Fibroblast of peridontal ligament (primary cell): ENCODE measurements at regions not wholly inside any gene's neighbourhood (a gene's known extent, or its start where the extent isn't known, plus 50 kb on each side); places are given as distances from the start of the nearest gene placed in this dataset.
A peak's percentile ranks its signal among the peaks of the same experiment; 100 is the strongest.

Experiments
- DNase-seq: peaks from one replicate; pipeline ENCODE4 v3.0.0-alpha.2; 2010; ENCODE audit errors: extremely low read depth

DNA sequence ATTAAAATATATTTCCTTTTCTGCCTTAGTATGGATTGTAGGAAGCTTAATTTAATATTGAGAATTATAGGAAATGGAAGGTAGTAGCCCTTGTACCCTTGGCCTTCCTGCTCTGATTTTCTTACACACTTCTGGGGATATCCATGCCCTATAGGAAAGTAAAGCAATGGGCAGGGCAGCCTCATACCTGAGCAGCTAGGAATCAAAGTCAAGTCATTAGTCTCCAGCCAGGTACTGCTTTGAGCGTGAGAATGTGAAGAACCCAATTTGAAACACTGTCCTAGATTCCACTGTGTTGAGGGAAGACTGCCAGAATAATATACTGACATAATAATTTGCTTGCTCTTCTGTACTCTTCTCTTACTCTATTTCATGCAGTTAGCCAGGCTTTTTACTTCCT lies 51.0 kb upstream of the L3MBTL3 start:
- DNase-seq: no peak

GRCh38 chr6:129966125-129966524 lies 52.3 kb upstream of the L3MBTL3 start:
- peak; percentile 31 for DNase-seq

GRCh38 chr6:129965096-129965495 lies 53.3 kb upstream of the L3MBTL3 start:
- no peak for DNase-seq

DNA sequence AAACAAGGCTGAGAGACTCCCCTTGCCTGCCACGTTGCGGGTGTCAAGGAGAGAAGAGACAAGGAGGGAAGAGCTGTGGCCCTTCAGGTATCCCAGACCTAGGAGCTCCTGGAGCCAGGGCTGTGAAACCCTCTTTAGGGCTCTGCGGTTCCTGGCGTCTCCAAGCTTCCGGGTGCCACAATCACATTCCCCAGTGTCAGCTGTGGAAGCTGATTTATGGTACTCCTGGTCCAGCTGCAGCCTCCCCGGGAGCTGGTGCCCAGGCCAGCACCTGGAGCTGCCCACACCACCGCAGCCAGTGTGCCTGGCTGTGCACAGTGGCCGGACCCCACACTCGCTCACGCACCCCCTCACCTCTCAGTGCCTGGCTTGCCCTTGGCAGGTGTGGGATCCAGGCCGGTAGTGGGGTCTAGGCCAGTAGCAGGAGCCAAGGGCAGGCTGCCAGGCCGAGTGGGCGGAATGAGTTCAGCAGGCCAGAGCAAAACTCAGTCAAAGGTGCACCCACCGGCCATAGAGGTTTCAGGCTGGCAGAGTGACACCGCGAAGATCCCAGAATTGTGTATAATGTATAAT lies 58.9 kb upstream of the L3MBTL3 start:
- DNase-seq: no peak

DNA sequence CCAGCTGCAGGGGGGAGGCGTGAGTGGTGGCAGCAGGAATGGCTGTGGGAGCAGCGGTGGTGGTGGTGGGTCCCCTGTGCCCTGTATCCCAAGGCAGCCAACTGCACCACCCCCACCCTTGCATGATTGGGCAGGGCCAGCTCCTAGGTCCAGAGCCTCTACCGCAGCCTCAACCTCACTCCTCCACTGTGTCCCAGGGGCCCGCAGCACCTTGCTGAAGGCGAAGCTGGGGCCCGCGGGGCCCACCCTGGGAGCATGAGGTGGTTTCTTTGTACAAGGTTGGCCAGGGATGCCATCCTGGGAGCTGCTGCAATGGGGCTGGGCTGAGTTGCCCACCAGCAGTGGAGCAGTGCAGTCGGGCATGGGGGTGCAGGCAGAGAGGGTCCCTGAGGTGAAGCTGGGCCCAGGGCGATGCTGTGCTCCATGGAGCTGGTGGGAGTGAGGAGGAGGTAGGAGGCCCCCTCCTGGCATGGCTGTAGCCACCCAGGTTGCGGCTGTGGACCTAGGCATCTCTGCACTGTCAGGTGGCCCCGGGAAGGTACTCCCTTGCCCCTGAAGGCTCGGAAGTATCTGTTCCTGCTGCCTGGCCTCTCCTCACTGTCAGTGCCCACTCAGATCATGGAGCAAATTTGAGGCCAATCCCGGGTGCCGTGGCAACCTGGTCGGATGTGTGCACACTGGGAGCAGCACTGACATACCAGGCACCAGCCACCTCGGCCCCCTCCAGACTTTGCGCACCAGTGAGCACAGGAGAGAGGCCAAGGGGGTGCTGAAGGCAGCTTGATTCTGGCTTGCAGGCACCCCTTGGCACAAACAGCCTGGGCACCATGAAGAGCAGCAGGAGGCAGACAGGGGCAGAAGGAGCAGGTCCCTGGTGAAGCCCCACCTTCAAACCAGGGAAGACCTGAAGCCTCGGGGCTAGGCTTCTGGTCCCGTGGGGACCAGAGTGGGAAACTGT lies 60.2 kb upstream of the L3MBTL3 start:
- no peak for DNase-seq

DNA sequence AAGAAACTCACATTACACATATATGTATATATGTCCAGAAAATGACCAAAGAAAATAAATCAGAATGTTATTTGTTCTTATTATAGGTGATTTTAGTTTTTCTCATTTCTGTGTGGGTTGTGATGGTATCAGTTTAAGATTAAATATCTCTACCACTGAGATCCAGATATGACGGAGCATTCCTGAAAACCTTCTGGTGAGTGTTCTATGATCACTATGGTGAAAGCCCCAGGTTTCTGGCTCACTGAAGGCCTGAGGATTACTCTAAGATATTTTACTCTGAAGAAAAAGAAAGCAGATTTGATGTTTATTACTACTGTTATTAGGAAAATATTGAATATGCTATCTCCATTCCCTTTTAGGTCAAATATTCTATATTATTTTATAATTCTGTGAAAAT lies 62.8 kb upstream of the L3MBTL3 start:
- no peak for DNase-seq

DNA sequence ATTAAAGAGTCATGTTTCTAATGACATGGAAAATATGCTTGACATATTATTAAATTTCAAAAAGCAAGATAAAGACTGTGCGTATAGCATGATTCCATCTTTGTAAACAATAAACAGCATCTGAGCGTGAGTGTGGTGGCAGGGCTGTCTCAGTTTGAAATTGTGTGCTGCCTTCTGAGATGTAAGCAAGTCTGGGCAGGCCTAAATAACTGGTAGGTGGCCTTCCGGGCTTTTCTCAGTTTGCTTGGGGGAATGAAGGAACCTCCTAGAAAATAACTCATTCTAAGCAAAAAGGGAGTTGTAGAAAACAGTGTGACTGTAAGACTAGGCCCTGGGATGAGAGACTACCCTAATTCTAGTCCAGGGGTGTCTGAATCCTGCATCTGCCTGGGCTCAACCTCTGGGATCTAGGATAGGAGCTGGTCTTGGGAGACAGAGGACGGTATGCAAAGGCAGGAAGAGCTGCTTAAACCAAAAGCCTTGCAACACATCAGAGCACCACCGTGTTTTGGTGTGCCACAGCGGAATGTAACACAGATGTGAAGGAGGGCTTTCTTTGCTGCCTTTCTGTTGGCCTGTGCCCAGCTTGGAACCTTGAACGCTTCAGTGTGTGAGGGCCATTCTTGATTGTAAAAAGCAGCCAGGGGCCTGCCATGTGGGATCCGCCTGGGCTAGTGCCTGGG lies 63.5 kb upstream of the L3MBTL3 start:
- DNase-seq: no peak

DNA sequence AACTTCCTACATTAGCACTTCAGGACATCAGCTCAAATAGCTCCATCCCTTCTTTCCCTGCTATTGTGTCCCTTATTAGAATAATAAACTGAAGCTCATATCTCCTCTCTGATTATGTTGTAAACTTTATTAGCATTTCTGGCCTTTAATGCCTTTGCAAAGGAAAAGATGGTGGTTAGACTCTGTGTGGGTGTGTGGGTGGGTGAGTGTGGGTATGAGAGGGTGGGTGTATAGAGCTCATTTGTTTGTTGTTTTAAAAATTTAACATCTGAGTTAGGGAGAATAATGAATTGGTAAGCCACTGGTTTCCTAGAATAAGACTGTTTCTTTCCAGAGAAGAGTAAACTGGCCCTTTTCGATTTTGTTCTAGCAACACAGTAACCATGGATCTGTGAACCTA lies 70.6 kb upstream of the L3MBTL3 start:
- no peak for DNase-seq

DNA sequence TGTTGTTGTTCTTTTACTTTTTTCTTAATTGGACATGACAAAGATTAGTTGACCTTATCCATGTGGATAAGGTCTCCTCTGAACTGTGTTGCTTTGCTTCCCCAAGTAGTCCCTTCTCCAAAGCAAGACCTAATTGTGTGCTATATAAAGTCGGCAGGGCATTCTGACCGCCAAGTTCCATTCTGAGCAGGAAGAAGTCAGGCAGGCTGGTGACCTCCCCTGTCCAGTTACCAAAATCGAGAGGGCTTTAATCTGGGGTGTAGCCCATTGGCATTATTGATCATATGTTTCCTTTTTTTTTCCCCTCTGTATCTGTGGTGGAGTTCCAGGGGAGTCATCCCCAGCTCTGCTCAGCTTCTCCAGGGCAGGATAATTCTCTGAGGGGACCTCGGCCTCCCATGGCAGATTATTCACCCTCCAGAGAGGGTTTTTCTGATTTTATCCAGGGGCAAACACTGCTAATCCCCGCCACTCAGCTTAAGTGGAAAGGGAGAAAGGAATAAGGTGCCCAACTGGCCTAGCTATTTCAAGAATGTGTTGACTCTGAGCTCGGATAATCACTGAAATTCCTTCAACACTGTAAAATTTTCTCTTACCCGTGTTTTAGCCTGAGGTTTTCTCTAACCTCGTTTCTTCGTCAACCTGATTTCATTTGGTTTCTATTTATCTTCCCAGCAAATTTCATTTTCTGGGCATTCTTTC lies 71.8 kb upstream of the L3MBTL3 start:
- no peak for DNase-seq

DNA sequence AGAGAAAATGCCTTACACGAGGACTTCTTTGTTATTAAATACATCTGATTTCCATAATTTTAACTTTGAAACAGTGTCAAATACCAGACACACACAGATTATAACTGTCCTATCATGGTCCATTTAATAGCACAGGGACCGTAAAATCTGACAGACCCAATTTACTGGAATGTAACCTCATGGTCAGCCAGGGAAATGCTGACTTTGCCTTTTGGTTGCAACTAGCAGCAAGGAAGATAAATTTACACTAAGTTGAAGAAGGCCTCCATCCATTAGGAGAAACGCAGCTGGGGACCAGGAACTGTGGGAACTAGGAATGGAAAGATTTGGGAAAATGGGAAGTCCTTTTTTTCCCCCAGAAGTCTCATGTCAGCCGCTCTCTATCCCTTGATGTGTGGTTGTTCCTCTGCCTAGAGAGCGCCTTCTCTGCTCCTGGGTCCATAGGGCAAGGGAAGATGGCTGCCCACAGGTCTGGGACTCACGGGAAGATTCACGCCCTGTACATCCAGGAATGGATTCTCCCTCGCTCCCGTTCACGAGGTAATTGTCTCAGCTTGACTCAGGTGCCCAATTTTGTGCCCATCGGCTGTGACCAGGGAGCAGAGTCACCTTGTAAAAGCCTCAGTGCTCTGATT lies 74.6 kb upstream of the L3MBTL3 start:
- no peak for DNase-seq

DNA sequence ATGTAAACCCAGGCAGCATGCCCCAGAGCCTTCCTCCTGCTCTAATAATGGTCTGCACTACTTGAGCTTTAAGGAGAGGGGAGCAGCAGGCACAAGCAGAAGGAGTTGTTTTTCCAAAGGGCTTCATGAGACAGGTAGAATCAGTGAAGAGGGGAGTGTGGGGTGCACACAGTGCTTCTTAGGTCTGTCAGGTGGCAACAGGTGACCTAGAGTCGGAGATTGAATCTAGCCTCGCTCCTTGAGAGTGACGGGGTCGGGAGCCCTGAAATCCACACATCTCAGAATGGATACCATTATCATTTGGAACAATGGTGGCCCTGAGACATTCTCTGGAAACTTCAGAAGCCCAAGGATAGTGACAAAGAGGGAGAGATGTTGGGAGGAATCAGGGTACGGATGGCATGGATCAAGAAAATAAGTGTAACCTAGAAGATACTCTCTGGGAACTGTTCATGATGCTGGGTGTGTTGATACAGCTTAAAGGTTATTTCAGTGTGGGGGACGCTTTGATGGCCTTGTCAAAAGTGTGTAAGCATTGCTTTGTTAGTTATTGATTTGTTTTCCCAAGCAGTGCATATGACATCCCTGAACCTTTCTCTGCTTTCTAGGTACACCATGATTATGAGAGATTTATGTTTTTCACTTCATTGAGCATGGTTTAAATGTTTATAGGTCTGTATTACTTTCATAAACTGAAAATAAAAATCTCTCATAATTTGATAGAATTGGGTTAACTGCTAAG lies 77.8 kb upstream of the L3MBTL3 start:
- DNase-seq: no peak

DNA sequence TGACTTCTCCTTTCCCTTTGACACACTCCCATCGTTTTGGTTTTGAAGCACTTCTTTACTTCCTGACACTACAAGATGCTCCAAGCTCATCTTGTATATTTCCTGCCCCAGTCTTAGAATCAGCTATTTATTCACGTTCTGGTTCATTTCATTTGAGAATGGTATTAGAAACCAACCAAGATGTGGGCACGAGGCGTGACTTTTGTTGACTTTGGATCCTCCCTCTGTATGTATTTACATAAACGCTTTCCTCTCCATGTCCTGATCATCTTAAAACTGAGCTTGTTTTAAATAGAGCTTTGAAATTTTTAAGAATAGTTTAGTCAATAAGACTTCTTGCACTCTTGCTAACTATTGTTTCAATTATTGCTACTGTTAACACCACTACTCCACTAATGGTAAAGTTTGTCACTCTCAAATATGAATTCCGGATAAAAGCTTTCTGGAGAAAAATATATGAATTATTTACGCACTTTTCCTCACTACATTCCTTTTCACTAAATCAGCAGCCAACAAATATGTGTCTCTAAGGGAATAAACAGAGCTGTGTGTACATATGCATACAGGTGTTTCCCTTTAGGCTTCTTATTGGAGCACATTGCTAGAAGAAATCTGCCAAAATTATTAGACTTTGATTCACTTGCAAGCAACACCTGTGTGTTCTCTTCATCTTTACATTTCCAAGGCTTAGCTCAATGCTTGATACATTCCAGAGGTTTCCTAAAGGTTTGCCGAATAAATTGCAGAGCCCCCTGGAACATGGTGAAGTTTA lies 77.3 kb upstream of the TMEM244 start:
- no peak for DNase-seq

GRCh38 chr6:129936329-129937165 lies 75.4 kb upstream of the TMEM244 start:
- peak; percentile 79 for DNase-seq

DNA sequence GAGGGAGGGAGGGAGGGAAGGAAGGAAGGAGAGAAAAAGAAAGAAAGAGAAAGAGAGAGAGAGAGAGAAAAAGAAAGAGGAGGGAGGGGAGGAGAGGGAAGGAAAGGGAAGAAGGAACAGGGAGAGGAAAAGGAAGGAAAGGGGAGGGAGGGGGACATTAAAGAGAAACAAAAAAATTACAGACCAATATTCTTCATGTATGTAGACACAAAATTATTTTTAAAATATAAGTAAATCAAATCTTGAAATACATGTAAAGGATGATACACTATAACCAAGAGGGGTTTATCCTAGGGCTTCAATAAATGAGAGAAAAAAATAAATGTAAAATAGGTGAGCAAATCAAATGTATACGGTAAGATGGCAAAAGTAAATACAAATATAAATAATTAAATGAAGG lies 71.2 kb upstream of the TMEM244 start:
- DNase-seq: no peak

GRCh38 chr6:129929433-129929832 lies 68.3 kb upstream of the TMEM244 start:
- peak; percentile 94 for DNase-seq

GRCh38 chr6:129923530-129924250 lies 62.6 kb upstream of the TMEM244 start:
- peak; percentile 59 for DNase-seq

DNA sequence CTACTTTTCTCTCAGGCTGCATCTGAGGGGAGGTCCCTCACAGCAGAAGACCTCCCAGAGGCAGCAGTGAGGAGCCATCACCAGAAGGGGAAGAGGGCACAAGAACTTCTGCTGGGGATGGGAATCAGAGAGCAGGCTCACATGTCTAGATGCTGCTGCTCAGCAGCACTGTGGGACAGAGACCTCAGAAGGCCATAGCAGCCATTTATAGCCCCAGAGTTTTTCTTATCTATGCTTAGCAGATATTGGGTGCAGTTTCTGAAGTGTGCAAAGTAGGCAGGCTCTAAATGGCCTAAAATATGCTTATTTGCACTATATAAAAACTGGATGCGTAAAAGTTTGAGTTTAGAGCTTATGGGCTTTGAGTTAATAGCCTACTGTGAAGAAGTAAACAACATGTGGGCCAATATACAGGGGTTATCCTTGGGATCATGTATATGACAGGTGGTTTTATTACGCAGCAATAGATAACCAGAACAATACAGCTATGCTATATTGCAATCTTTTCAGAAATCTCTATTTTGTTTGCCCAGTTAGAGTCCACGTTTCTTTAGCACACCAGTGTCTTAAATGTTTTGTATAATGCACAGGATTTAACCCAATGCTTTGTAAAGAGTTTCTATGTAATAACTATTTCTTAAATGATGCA lies 60.2 kb upstream of the TMEM244 start:
- DNase-seq: no peak
